Activated CD4-positive, alpha-beta T cell treated with anti-CD3 and anti-CD28 coated beads, Interleukin-2, amount 10 ng/mL, durations not matched to agents 7 days and 5 days (primary cell): ENCODE measurements at regions not wholly inside any gene's neighbourhood (a gene's known extent, or its start where the extent isn't known, plus 50 kb on each side); places are given as distances from the start of the nearest gene placed in this dataset.
"Not testable (repeated sequence)": the region's sequence is repeated elsewhere in the genome, so short reads cannot be mapped to it uniquely, and the experiment has no call there.

ENCODE experiments used
- CTCF ChIA-PET: fragments of 350-600 bp; sonication (Branson Sonifier 250); formaldehyde crosslinking; loops from one replicate; lab custom pipeline; 2021; ENCODE audit warnings: antibody characterized with exemption; lab: Charles Lee
- POLR2A ChIA-PET: fragments of 350-600 bp; sonication (Branson Sonifier 250); formaldehyde crosslinking; loops from one replicate; lab custom pipeline; 2021; ENCODE audit warnings: antibody characterized with exemption; lab: Charles Lee
- DNase-seq: peaks from one replicate; pipeline ENCODE4 v3.0.0-alpha.2; 2020
- H3K27ac Mint-ChIP-seq: one replicate; pipeline ENCODE4 v1.8.0; 2021; ENCODE audit warnings: mild to moderate bottlenecking, moderate library complexity, mixed read lengths
- H3K27me3 Mint-ChIP-seq: one replicate; pipeline ENCODE4 v1.8.0; 2021; ENCODE audit warnings: mixed read lengths
- H3K36me3 Mint-ChIP-seq: one replicate; pipeline ENCODE4 v1.8.0; 2021; ENCODE audit warnings: low read depth, mixed read lengths
- H3K4me1 Mint-ChIP-seq: one replicate; pipeline ENCODE4 v1.8.0; 2021; ENCODE audit warnings: mixed read lengths
- H3K4me3 Mint-ChIP-seq: one replicate; pipeline ENCODE4 v1.8.0; 2021; ENCODE audit warnings: mild to moderate bottlenecking, moderate library complexity, mixed read lengths
- H3K9me3 Mint-ChIP-seq: one replicate; pipeline ENCODE4 v1.8.0; 2021; ENCODE audit warnings: mixed read lengths

GRCh38 chr1:229175297-229175696, 95.6 kb upstream of the RAB4A start:
- CTCF ChIA-PET, H3K36me3 Mint-ChIP-seq, DNase-seq, H3K27me3 Mint-ChIP-seq, H3K9me3 Mint-ChIP-seq, H3K4me3 Mint-ChIP-seq, H3K4me1 Mint-ChIP-seq, POLR2A ChIA-PET, H3K27ac Mint-ChIP-seq: not testable (repeated sequence)

DNA sequence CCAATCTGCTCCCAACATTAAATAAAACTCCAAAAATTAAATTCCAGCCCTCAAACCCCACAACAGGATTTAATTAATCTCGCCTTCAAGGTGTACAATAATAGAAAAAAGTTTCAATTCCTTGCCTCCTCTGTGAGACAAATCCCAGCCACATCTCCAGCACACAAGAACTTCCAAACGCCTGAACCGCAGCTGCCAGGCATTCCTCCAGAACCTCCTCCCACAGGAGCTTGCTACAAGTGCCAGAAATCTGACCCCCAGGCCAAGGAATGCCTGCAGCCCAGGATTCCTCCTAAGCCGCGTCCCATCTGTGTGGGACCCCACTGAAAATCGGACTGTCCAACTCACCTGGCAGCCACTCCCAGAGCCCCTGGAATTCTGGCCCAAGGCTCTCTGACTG, 94.5 kb upstream of the RAB4A start:
- H3K4me3 Mint-ChIP-seq, CTCF ChIA-PET, POLR2A ChIA-PET: not testable (repeated sequence)

DNA sequence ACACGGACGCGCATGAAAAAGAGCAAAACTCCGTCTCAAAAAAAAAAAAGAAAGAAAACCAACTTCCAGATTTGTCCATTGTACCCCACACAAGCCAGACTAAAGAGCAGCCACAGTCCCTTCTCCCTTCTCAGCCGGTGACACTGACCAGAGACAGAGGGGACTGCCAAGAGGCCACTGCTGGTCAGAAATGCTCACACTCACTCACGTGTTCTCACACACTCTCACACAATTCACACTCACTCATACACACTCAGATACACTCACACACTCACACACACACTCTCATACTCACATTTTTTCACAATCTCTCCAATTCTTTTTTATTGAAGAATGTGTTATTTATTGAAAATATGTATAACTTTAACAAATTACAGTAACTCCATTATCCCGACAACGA, 90.8 kb upstream of the RAB4A start:
- DNase-seq: no peak
- Mint-ChIP-seq H3K27me3 (no peaks in the 10 kb centered on the region), H3K4me1 (peaks cover 5% of the 10 kb centered on the region), H3K4me3 (no peak overlapping the region), H3K36me3 (peaks cover 5% of the 10 kb centered on the region), H3K9me3 (no peaks in the 10 kb centered on the region), H3K27ac (no peak overlapping the region)
- ChIA-PET POLR2A (no interaction called here), CTCF (no interaction called here)

More for the DNA sequence above, 94.5 kb upstream of the RAB4A start:
- not testable (repeated sequence) for H3K27me3 Mint-ChIP-seq, H3K4me1 Mint-ChIP-seq, H3K27ac Mint-ChIP-seq, H3K36me3 Mint-ChIP-seq, DNase-seq, H3K9me3 Mint-ChIP-seq

DNA sequence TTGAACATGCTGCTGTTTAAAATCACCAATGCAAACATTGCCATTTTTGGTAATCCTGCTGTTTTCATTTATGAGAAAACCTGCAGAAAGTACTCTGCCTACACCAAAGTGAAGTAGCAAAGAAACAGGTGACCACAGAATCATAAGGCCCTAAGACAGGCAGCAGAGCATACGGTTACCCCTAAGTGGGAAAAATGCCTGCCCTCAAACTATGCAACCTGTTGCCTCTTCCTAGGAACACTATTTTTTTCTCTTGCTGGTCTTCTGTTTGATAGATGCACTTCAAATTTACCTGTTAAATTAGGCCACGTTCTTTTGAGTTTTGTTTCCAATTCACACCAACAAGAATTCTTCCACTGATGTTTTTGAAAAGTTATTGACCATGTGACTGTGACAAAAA, 89.5 kb upstream of the RAB4A start:
- Mint-ChIP-seq H3K4me1 (peaks cover 15% of the 10 kb centered on the region), H3K36me3 (peaks cover 5% of the 10 kb centered on the region), H3K27ac (no peak overlapping the region), H3K9me3 (no peaks in the 10 kb centered on the region), H3K4me3 (no peak overlapping the region), H3K27me3 (no peaks in the 10 kb centered on the region)
- CTCF ChIA-PET: no interaction called here
- POLR2A ChIA-PET: no interaction called here
- no peak for DNase-seq

DNA sequence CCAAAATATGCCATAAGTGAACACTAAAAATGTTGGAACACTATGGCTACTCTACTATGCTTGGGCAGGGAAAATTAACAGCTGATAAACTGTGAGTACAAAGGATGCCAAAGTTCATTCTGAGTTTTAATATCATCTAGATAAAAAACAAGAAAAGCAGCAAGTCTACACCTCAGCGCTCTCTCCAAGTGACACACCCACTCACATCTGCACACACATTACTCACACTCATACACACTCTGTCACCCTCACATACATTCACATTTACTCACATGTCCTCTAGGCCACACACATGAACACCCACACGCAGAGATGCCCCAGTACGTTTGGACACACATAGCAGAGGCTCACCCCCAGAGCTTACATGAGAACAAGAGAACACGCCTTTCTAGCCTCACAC, 87.3 kb upstream of the RAB4A start:
- H3K9me3 Mint-ChIP-seq: no peaks in the 10 kb centered on the region
- H3K27ac Mint-ChIP-seq: no peak overlapping the region
- POLR2A ChIA-PET: no interaction called here
- CTCF ChIA-PET: interaction anchor here (0.6 to 1.3 kb wide), 3 partner anchors 10 to 84 kb away, joined by 3 to 4 read pairs (median 4); no protein-coding TSS in a partner anchor
- no peak for DNase-seq
- H3K4me1 Mint-ChIP-seq: peaks cover 28% of the 10 kb centered on the region
- peaks cover 5% of the 10 kb centered on the region for H3K36me3 Mint-ChIP-seq
- no peak overlapping the region for H3K4me3 Mint-ChIP-seq
- H3K27me3 Mint-ChIP-seq: no peaks in the 10 kb centered on the region

- Mint-ChIP-seq H3K4me3 (no peak overlapping the region), H3K9me3 (no peaks in the 10 kb centered on the region), H3K36me3 (peaks cover 5% of the 10 kb centered on the region), H3K4me1 (peaks cover 28% of the 10 kb centered on the region), H3K27me3 (peaks cover 2% of the 10 kb centered on the region), H3K27ac (no peak overlapping the region)
- CTCF ChIA-PET: interaction anchor here (0.6 to 1.3 kb wide), 4 partner anchors 11 to 84 kb away, joined by 3 to 4 read pairs (median 4); no protein-coding TSS in a partner anchor
- POLR2A ChIA-PET: no interaction called here
- no peak for DNase-seq
These were observed 86.8 kb upstream of the RAB4A start for GRCh38 chr1:229184066-229184465.

GRCh38 chr1:229185963-229186362, 84.9 kb upstream of the RAB4A start:
- H3K4me1 Mint-ChIP-seq: peaks cover 30% of the 10 kb centered on the region
- ChIA-PET POLR2A (no interaction called here), CTCF (interaction anchor here (0.7 to 1.8 kb wide), 5 partner anchors 11 to 296 kb away, joined by 3 to 4 read pairs (median 3); no protein-coding TSS in a partner anchor)
- no peaks in the 10 kb centered on the region for H3K9me3 Mint-ChIP-seq
- no peak for DNase-seq
- H3K36me3 Mint-ChIP-seq: peaks cover 5% of the 10 kb centered on the region
- H3K27me3 Mint-ChIP-seq: peaks cover 6% of the 10 kb centered on the region
- H3K4me3 Mint-ChIP-seq: no peak overlapping the region
- H3K27ac Mint-ChIP-seq: peak overlapping the region; percentile 88

- Mint-ChIP-seq H3K4me1 (peaks cover 34% of the 10 kb centered on the region), H3K27ac (peak overlapping the region; percentile 88), H3K27me3 (peaks cover 10% of the 10 kb centered on the region), H3K9me3 (no peaks in the 10 kb centered on the region), H3K4me3 (no peak overlapping the region), H3K36me3 (peaks cover 5% of the 10 kb centered on the region)
- ChIA-PET CTCF (interaction anchor here (0.7 to 1.8 kb wide), 6 partner anchors 11 to 296 kb away, joined by 3 to 4 read pairs (median 3); no protein-coding TSS in a partner anchor), POLR2A (interaction anchor here (0.5 kb wide), 1 partner anchor 188 kb away, joined by 3 read pairs; no protein-coding TSS in a partner anchor)
- DNase-seq: peak; percentile 61
These were observed 84.4 kb upstream of the RAB4A start for GRCh38 chr1:229186373-229187056.

DNA sequence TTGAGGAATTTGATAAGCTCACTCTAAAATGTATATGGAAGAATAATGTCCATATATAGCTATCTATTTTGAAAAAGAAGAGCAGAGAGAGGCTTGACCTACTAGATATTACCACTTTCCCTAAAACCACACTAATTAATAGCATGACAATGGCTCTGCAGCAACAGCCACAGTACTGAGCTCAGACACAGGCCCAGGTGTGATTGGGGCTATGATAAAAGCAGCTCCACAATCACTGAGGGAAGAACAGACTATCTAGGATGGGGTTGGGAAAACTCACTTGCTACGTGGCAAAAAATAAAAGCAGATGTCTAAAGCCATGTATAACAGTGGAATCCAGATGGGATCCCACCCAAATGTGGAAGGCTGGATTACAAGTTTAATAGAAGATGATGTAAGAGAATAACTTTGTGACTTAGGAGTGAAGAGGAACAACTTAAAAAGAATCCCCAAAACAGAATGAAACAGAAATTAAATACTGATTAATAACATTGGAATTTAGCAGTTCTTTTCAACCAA, 80.8 kb upstream of the RAB4A start:
- H3K4me3 Mint-ChIP-seq: no peak overlapping the region
- H3K9me3 Mint-ChIP-seq: no peaks in the 10 kb centered on the region
- POLR2A ChIA-PET: no interaction called here
- no peaks in the 10 kb centered on the region for H3K36me3 Mint-ChIP-seq
- no peak for DNase-seq
- H3K27ac Mint-ChIP-seq: no peak overlapping the region
- H3K4me1 Mint-ChIP-seq: peaks cover 40% of the 10 kb centered on the region
- CTCF ChIA-PET: no interaction called here
- peaks cover 13% of the 10 kb centered on the region for H3K27me3 Mint-ChIP-seq

DNA sequence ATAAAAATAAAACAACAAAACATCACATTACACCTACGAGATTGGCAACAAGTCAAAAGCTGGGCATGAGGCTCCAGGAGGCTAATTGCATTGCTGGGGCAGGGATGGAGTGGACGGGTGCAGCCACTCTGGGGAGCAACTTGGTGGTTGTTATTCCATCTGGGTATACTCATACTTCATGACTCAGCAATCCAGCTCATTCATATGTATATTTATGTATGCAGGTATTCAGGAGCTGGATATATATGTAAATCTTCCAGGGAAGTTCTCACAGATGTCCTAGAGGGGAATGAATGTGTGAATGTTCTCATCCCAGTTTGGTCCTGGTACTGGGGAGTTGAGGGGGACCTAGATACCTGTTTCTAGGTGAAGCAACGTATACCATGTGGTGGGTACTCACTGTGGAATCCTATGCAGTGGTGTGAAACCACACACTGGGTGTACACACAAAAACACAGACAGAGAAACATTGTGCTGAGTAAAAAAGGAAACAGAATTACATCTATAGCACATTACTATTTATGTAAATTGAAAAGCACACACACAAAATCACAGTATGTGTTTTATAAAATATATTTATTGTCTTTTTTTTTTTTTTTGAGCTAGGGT, 79.7 kb upstream of the RAB4A start:
- no peaks in the 10 kb centered on the region for H3K36me3 Mint-ChIP-seq
- H3K27ac Mint-ChIP-seq: no peak overlapping the region
- H3K27me3 Mint-ChIP-seq: peaks cover 13% of the 10 kb centered on the region
- no peak for DNase-seq
- no peaks in the 10 kb centered on the region for H3K9me3 Mint-ChIP-seq
- ChIA-PET POLR2A (no interaction called here), CTCF (interaction anchor here (1.5 kb wide), 1 partner anchor 15 kb away, joined by 4 read pairs; no protein-coding TSS in a partner anchor)
- H3K4me3 Mint-ChIP-seq: no peak overlapping the region
- H3K4me1 Mint-ChIP-seq: peaks cover 32% of the 10 kb centered on the region

- no peaks in the 10 kb centered on the region for H3K36me3 Mint-ChIP-seq
- peaks cover 24% of the 10 kb centered on the region for H3K4me1 Mint-ChIP-seq
- ChIA-PET POLR2A (no interaction called here), CTCF (interaction anchor here (1.3 to 1.5 kb wide), 2 partner anchors 11 to 14 kb away, joined by 3 to 4 read pairs; no protein-coding TSS in a partner anchor)
- no peaks in the 10 kb centered on the region for H3K9me3 Mint-ChIP-seq
- no peak overlapping the region for H3K4me3 Mint-ChIP-seq
- no peak overlapping the region for H3K27ac Mint-ChIP-seq
- no peak for DNase-seq
- peaks cover 13% of the 10 kb centered on the region for H3K27me3 Mint-ChIP-seq
These were observed 78.9 kb upstream of the RAB4A start for GRCh38 chr1:229192031-229192430.

GRCh38 chr1:229192853-229193252, 78.1 kb upstream of the RAB4A start:
- Mint-ChIP-seq H3K36me3 (no peaks in the 10 kb centered on the region), H3K27me3 (peaks cover 13% of the 10 kb centered on the region), H3K9me3 (no peaks in the 10 kb centered on the region), H3K27ac (no peak overlapping the region), H3K4me3 (no peak overlapping the region), H3K4me1 (peaks cover 18% of the 10 kb centered on the region)
- CTCF ChIA-PET: interaction anchor here (1.3 kb wide), 1 partner anchor 10 kb away, joined by 3 read pairs; no protein-coding TSS in a partner anchor
- POLR2A ChIA-PET: no interaction called here
- no peak for DNase-seq

DNA sequence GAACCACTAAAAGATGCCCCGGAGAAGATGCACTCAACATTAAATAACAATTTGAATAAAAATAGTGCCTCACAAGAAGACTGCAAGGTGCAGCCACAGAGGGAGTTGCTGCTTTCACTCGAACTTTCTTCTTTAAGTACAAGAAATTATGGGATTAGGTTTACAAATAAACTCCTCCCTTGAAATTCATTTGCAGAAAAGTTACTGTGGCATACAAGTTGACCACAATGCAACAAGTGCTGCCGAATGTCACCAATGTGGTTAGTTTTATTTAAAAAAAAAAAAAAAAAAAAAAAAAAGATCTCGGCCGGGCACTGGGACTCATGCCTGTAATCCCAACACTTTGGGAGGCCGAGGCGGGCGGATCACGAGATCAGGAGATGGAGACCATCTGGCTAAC, 76.8 kb upstream of the RAB4A start:
- Mint-ChIP-seq H3K4me3 (no peak overlapping the region), H3K27me3 (peaks cover 10% of the 10 kb centered on the region), H3K4me1 (peaks cover 23% of the 10 kb centered on the region), H3K27ac (no peak overlapping the region), H3K9me3 (no peaks in the 10 kb centered on the region), H3K36me3 (no peaks in the 10 kb centered on the region)
- CTCF ChIA-PET: no interaction called here
- no peak for DNase-seq
- POLR2A ChIA-PET: no interaction called here
